ENCODE measurements at regions not wholly inside any gene's neighbourhood (a gene's known extent, or its start where the extent isn't known, plus 50 kb on each side); places are given as distances from the start of the nearest gene placed in this dataset.
"Not testable (repeated sequence)": the region's sequence is repeated elsewhere in the genome, so short reads cannot be mapped to it uniquely, and the experiment has no call there.

DNA sequence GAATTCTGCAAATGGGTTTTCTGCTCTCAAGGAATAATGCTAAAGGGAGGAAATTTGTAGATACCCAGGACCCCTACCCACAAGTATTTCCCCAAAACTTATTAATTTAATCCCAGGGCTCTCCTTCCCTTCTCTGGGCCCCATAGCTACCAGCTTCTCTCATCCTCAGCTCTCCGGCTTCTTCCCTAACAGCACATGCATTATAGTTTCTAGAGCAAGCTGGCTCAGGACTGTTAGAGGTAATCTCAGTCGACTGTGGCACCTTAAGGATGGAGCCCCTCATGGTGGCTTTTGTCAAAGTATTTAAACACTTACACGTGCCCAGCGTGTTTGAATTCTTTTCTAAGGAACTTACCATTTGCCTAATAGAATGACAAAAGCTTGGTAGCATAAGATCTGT, 252.5 kb upstream of the GAS1 start:
- DNase-seq (ENCODE audit: low spot score): no peak

DNA sequence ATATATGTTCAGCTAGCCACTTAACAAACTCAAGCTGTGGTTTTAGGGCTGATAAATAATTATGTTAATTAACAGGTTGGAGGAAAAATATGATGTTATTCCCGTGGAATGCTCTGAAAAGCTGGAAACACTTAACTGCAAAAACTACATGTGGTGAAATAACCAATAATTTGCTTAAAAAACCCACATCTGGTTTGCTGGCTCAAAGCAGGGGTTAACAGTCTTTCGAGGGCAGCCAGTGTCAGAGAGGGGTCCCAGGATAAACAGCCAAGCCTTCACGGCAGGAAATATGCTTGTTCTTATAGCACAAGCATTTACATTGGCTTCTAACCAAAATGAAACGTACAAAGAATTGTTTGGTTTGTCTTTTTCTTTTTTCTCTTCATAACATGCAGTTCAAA, 254.0 kb upstream of the GAS1 start:
- no peak for DNase-seq (ENCODE audit: low spot score)

DNA sequence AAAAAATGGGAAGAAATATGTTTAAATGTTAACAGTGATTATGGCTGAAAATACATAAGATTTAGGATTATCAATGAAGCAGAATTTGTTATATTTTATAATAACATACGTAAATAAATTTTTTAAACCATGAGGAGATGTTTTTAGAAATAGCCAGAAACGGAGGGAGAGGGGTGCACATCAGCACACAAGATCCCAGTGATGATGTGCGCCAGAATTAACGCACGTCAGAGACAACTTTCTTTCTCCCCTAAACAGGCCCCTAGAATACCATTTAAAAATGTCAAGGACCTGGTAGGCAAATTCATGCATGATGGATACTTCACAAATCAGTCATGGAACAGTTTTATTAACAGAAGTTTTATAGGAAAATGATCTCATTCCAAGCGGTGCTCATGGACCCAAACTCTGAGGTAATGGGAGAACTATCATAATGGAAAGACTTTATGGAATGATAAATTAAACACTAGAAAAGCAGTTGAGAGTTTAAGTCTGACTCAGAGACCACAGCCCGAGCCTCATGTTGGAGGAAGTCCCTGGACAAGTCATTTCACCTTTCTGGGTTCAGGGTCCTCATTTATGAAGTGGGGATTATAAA, 258.9 kb upstream of the GAS1 start:
- no peak for DNase-seq (ENCODE audit: low spot score)

DNA sequence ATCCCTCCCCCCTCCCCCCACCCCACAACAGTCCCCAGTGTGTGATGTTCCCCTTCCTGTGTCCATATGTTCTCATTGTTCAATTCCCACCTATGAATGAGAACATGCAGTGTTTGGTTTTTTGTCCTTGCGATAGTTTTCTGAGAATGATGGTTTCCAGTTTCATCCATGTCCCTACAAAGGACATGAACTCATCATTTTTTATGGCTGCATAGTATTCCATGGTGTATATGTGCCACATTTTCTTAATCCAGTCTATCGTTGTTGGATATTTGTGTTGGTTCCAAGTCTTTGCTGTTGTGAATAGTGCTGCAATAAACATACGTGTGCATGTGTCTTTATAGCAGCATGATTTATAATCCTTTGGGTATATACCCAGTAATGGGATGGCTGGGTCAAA, 263.4 kb upstream of the GAS1 start:
- DNase-seq (ENCODE audit: low spot score): not testable (repeated sequence)

DNA sequence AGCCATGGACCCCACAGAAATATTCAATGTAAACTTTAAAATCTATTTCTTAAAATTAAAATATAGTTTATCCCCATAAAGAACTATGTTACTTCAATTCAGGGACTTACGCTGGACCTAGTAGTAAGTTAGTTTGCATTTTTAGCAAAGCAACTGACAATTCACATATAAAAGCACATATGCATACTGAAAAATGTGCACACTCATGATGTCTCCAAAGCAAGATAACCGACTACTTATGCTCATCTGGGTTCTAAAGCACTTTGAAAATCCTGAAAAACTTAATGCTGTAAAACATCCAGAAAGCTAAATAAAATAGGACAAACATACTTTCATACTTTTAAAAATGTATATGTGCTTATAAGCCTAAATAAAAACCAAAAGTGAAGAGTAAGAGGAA, 264.4 kb upstream of the GAS1 start:
- no peak for DNase-seq (ENCODE audit: low spot score)

DNA sequence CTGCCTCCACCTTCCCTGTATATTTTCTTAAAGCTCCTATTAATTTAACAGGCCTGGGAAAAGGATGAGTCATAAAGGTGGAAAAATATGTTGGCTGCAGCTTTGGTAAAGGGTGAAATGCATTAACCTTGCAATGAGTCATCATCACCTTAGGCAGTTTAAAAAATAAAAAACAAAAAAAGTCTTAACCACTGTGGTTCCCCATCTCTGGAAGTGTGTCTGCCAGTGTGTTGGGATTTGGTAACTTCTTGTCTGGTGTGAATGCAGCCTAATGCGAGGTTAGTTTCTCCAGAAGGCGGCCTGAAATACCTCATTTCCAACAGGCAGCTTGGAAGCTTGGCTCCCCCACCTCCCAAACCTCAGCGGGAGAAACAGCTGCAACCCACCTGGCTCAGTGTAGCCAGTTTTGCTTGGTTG, 265.3 kb upstream of the GAS1 start:
- DNase-seq (ENCODE audit: low spot score): no peak

DNA sequence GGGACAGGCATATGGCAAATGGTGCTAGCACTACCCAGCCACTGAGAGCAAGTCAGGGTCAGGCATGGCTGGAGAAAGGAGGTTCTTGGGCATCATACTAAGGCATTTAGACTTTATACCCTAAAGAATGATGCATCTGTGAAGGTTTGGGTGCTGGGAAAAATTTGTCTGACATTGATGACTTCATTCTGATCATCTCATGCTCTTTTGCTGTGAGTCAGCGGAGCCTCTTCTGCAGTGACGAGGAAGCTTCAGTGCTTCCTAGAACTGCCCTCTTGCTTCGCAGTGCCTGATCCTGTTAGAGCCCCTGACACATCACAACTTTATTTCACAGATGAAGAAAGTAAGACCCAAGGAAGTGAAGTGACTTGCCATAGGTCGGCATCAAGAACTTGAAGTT, 266.6 kb upstream of the GAS1 start:
- DNase-seq (ENCODE audit: low spot score): no peak

DNA sequence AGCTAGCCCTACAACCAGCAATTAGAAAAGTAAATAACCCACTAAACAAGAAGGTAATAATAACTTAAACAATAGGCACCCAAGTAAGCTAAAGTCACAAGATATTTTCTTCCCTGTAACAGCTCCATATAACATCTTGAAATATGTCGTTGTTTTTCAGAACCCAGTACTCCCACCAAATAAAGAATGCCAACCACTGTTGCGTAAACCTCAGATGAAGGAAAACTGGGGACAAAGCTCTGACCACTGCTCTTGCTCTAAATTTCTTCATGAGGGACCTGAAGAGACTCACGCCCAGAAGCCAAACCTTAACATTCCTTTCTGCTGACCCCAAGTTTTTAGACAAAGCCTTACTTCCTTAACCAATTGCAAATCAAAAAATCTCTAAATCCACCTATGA, 267.7 kb upstream of the GAS1 start:
- DNase-seq (ENCODE audit: low spot score): no peak

DNA sequence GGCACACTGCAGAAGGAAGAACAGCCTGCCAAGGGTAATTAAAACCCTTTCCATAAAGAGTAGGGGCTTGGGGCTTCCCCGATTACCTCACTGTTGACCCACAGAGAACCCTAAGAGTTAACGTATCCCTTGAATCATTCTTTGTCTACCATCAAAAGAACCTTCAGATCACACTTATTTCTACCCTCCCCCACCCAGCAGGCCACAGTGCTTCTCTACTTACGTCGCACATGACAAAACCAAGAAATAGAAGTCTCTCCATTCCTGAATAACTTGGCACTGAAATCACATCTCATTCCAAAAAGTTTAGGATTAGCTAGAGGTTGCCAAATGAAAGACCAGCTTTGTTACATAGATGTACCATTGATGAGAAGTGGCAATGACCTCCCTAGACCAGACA, 268.7 kb upstream of the GAS1 start:
- DNase-seq (ENCODE audit: low spot score): no peak

DNA sequence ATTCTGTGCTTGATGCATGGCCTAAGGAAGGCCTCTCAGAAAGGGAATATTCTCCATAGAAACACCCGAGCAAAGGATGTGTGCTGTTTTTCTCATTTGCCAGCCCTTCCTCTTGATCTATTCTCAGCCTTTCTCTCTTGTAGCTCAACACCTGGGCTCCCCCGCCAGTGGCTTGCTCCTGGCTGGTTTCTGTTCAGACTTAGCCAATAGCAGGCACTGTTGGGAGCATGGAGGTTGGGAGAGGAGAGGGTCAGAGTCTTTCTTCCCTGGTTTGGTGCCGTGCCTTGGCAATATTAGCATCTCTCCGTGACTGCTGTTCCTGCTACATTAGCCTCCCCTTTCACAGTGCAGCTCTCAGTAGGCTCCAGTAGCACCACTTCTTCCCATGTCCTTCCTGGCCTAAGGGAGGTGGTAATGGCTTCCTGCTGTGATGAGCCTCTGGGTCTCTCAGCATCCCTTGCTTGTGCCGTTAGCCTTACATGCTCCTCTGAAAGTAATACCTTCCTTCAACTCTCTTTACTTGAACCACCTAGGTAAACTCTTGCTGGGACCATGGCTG, 269.7 kb upstream of the GAS1 start:
- DNase-seq (ENCODE audit: low spot score): no peak

DNA sequence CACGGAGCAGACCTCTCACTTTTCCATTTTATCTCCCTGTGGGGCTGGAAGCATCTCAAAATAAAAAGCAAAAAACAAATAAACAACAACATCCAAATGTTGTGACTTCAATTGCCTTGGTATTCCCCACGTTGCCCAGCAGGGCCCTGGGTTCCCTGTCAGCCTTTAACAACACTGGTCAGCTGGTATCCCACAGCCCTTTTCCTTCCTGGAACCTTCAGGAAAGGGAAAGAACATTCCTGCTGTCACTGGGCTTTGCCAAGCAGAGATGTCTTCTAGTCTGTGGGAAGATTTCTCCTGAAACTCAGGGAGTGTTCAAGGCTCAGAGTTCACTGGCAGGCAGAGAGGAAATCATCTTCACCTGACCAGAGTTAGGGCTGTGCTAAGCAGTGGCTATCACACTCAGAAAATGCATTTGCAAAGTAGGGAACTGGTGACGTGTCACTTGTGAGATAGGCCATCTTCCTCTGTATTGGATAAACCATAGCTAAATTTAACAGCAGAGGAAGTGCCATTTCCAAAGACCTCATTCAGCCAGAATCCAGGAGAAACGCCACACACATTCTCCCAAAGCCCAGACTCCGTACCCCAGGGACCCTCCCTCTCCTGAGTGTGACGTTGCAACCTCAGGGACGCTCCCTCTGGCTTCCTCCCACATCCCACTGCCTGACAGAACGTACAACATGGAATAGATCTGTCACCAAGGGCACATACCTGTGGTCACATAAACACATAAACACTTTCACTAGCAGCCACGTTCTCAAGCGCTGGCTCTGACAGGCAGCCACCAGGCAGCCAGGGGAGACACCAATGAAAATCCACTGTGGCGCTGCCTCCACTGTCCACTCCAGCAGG, 274.0 kb upstream of the DAPK1 start:
- no peak for DNase-seq (ENCODE audit: low spot score)

DNA sequence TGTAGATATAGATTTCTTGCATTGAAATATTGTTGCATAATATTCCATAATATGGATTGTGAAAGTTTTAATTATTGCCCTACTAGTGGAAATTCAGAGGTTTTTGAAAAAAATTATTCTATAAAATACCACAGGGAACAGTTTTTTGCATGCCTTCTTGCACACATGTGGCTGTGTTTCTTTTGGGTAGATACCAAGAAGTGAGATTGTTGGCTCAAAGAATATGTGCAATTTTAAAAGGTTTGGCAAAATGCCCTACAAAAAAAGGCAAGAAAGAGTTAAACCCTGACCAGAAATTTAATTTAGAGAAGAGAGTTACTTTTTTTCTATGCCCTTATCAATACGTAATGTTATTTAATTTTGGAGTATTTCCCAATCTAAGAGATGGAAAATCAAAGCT, 270.8 kb upstream of the DAPK1 start:
- DNase-seq (ENCODE audit: low spot score): no peak

DNA sequence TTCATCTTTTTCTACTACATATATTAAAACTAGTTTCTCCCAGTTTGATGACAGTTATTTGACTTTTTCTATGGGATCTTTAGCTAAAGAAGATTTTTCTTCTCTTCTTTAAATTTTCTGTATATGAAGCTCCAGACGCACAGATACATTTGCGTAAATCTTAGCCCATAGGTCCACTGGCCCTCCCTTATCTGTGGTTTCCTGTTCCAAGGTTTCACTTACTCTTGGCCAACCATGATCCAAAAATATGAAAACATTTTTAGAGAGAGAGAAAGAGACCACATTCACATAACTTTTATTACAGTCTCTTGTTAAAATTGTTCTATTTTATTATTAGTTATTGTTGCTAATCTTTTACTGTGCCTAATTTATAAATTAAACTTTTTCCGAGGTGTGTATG, 270.2 kb upstream of the DAPK1 start:
- no peak for DNase-seq (ENCODE audit: low spot score)

DNA sequence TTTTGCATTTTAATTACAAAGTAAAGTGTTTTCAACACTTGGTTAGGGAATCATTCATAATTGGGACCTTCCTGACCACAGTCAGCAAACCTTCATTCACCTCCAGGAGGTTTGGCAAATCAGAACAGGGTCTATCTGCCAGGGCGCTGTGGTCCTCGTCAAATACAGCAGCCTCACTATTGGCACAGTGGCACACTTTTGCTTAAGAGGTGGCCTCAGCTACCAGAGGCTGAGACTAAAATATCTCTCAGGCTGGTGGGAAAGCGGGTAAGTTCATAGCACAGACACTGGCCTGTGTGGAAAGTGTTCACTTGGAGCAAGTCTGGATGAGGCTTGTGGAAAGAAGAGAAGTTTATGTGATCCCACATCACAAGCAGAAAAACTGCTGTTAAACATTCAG, 268.6 kb upstream of the DAPK1 start:
- no peak for DNase-seq (ENCODE audit: low spot score)

DNA sequence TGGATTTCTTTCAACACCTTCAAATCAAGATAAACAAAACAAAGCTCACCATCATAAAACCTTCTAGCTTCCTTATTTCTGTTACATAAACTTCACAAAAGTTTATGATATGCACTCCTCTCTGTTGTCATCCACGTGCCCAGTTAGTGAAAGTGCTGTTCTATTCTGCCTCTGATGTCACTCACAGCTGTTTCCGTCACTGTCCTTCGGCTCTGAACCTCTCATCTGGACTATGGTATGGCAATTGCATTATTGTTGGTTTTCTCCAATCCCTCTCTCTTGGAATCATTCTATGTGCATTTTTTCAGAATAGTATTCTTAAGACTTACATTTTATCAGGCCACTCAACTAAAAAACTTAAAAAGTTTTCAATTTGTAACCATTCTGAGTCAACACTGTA, 264.2 kb upstream of the DAPK1 start:
- no peak for DNase-seq (ENCODE audit: low spot score)

DNA sequence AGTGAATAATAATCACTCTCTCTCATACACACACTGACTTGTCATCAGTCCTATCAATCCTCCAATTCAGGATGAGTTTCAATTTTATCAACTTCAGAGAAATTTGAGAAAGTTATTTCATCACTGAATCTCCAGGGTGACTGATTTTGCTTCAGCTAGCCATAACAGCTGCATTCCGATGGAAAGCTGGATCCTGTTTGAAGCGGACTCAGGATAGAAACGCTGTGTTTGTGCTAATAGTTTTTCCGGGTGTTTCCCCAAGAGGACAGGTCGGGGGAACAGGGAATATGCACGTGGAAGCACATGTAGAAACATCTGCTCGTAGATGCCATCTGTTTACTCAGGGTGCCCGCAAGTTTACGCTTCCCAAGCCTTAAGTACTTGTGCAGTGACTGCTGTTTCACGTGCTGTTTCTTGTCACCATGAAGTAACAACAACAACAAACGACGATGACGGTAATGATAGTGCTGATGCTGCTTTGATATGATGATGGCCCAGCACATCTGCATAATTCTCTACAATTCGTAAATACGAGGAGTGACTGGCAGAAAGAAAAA, 263.7 kb upstream of the DAPK1 start:
- no peak for DNase-seq (ENCODE audit: low spot score)

DNA sequence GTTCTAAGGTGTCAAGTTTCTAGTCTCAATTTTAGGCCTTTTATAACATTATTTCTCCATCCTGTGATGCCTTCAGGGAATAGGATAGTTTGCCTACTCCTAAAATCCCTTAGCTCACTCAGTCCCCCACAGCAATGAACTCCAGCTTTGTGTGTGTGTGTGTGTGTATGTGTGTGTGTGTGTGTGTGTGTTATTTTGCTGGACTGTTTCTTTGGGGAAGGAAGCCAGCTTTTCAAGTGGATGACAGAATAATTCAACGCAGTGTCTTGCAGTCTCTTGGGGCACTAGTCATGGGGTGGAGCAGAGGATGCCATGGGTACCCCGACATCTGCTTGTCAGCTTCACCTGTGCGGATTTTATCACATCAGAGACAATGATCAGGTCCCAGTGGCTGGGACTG, 262.8 kb upstream of the DAPK1 start:
- no peak for DNase-seq (ENCODE audit: low spot score)

DNA sequence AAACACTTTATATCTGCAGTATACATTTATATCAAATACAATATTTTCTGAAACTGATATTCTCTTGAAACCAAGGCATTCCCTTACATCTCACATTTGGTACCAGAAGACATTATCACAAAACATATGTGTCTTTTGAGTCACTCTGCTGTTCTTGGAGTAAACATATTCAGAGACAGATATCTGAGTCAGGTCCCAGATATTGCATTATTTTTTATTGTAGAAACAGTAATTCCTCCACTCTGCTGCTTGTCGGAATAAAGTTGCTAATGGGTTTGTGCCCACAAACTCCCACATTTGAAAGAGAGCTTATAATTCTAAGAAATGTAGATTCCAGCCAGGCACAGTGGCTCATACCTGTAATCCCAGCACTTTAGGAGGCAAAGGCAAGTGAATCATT, 261.1 kb upstream of the DAPK1 start:
- DNase-seq (ENCODE audit: low spot score): no peak

DNA sequence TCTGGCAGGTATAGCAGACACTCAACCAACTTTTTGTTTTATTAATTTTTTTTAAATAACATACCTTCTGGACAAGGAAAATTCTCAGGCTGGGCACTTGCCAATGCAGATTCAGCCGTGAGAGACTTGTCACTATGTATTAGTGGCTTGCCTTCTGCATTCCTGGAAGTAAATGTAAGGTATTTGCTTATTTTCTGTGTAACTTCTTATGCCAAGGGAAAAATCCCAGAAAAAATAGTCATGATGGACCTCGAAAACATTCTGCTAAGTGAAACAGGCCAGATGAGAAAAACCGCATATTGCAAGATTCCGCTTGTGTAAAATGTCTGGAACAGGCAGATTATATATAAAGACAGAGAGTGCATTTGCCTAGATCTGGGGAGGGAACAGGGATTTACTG, 260.3 kb upstream of the DAPK1 start:
- DNase-seq (ENCODE audit: low spot score): no peak

DNA sequence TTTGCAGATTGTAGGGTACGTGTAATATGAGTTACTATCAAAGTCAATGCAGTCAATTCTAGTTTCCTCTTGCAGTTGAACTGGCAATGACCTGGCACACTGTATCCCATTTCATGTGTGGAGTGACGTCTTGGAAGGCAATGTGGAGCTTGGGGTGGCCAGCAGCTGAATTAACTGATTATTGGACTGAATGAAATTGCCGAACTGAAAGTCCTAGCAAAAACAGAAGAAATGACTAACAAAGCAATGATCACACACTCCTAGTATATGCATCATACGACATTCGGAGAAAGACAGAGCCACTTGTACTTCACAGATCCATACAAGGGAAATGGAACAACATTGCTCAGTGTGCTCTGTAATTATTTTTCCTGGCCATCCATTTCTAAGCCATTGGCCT, 259.1 kb upstream of the DAPK1 start:
- DNase-seq (ENCODE audit: low spot score): no peak

DNA sequence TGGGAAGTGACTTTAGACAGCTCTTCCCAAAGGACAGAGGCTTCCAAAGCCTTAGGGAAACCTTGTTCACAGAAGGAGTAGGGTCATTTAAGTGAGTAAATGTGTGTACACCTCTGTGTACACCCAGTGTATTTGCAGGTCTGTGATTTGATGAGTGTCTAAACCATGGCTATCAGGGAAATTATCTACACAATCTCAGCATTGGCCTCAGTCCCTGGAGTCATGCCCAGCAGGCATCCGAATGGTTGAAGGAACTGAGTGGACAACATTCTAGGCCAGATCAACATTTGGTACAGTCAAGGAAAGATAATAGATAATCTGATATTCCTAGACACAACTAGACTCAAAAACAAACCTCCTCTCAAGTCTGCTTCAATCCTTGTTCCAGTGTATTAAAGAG, 258.4 kb upstream of the DAPK1 start:
- DNase-seq (ENCODE audit: low spot score): no peak

DNA sequence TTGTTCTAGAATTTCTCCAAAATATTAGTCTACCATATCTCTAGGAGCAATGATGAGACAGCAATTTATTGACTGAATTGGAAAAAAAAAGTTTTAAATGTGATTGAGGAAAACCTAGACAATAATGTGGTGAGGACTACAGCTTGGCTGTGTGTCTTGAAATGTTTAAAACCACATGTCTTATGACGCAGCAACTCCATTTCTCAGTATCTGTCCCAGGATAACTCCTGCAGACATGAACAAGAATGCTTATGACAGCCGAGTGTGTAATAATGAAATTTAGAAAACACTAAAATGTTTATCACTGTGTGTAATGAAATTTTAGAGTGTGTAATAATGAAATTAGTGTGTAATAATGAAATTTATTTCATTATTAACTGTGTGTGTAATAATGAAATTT, 254.1 kb upstream of the DAPK1 start:
- DNase-seq (ENCODE audit: low spot score): no peak

DNA sequence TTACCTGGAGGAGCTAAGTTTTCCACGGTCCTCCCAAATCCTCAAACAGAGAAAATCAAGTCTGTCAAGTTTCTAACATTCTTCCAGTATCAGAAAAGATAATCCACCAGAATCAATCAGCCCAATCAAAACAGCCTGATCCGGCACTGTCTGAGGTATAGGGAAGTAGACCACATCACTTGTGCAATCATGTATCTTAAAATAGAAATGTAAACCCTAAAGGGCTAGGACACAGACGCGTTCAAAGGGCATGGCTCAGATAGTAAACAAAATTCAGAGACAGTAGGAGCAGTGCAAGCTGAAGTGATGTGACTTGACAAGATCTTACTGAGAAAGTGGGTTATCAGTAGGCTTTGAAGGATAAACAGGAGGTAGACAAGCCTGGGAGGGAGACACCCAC, 252.4 kb upstream of the DAPK1 start:
- no peak for DNase-seq (ENCODE audit: low spot score)
